Neural cell (in vitro differentiated cells): ENCODE measurements at regions not wholly inside any gene's neighbourhood (a gene's known extent, or its start where the extent isn't known, plus 50 kb on each side); places are given as distances from the start of the nearest gene placed in this dataset.

Source experiments
- EP300 ChIP-seq: fragments of 450-650 bp; conservative IDR thresholded peaks from 2 replicates; pipeline ENCODE4 v1.6.1; 2014; ENCODE audit warnings: antibody characterized with exemption, mild to moderate bottlenecking, moderate library complexity; ENCODE audit not compliant: poor library complexity, severe bottlenecking
- EZH2 ChIP-seq: fragments of 200-600, 300-800 bp; shearing (Covaris generic), sonication (generic); IDR thresholded peaks from 2 replicates; pipeline ENCODE4 v1.6.1; 2014; ENCODE audit warnings: antibody characterized with exemption, low read length, borderline replicate concordance, mild to moderate bottlenecking; ENCODE audit not compliant: insufficient read depth, poor library complexity, severe bottlenecking
- POLR2AphosphoS5 ChIP-seq: IDR thresholded peaks from 2 replicates; pipeline ENCODE4 v1.6.1; 2012
- SMC3 ChIP-seq: fragments of 450-650 bp; conservative IDR thresholded peaks from 2 replicates; pipeline ENCODE4 v1.6.1; 2014; ENCODE audit warnings: antibody characterized with exemption, mild to moderate bottlenecking, moderate library complexity; ENCODE audit not compliant: poor library complexity
- TAF1 ChIP-seq: IDR thresholded peaks from 2 replicates; pipeline ENCODE4 v1.6.1; 2012; ENCODE audit warnings: low read depth
- TF ChIP-seq, protein P1 (sequence below): fragments of 450-650 bp; IDR thresholded peaks from 2 replicates; pipeline ENCODE4 v1.5.1; 2014; ENCODE audit warnings: antibody characterized with exemption, mild to moderate bottlenecking, moderate library complexity; ENCODE audit not compliant: poor library complexity, severe bottlenecking
- TF ChIP-seq, protein P2 (sequence below): IDR thresholded peaks from 2 replicates; pipeline ENCODE4 v1.6.1; 2012; ENCODE audit warnings: borderline replicate concordance

DNA sequence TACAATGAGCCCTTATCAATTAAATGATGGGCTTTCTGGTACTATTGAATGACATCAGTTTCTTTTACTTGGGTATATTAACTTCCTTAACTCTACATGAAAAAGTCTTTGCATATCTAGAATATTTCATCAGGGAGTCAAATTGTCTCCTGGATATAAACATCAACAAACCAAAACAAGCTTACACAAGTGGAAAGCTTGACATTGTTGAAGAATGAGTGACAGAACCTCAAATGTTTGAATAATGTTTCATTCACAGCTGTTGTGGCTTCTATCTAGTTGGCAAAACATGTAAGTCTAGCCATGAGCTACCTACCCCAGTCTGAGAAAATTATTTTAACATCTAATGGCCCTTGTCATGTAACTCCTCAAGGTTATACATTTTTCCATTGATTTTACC lies 604.8 kb upstream of the ADAMTS5 start:
- TF ChIP-seq, protein P1, sequence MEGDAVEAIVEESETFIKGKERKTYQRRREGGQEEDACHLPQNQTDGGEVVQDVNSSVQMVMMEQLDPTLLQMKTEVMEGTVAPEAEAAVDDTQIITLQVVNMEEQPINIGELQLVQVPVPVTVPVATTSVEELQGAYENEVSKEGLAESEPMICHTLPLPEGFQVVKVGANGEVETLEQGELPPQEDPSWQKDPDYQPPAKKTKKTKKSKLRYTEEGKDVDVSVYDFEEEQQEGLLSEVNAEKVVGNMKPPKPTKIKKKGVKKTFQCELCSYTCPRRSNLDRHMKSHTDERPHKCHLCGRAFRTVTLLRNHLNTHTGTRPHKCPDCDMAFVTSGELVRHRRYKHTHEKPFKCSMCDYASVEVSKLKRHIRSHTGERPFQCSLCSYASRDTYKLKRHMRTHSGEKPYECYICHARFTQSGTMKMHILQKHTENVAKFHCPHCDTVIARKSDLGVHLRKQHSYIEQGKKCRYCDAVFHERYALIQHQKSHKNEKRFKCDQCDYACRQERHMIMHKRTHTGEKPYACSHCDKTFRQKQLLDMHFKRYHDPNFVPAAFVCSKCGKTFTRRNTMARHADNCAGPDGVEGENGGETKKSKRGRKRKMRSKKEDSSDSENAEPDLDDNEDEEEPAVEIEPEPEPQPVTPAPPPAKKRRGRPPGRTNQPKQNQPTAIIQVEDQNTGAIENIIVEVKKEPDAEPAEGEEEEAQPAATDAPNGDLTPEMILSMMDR, result no peak
- TF ChIP-seq EP300, result no peak
- no peak for TF ChIP-seq EZH2
- TF ChIP-seq POLR2AphosphoS5, result no peak
- no peak for TF ChIP-seq TAF1
- no peak for TF ChIP-seq SMC3
- TF ChIP-seq, protein P2, sequence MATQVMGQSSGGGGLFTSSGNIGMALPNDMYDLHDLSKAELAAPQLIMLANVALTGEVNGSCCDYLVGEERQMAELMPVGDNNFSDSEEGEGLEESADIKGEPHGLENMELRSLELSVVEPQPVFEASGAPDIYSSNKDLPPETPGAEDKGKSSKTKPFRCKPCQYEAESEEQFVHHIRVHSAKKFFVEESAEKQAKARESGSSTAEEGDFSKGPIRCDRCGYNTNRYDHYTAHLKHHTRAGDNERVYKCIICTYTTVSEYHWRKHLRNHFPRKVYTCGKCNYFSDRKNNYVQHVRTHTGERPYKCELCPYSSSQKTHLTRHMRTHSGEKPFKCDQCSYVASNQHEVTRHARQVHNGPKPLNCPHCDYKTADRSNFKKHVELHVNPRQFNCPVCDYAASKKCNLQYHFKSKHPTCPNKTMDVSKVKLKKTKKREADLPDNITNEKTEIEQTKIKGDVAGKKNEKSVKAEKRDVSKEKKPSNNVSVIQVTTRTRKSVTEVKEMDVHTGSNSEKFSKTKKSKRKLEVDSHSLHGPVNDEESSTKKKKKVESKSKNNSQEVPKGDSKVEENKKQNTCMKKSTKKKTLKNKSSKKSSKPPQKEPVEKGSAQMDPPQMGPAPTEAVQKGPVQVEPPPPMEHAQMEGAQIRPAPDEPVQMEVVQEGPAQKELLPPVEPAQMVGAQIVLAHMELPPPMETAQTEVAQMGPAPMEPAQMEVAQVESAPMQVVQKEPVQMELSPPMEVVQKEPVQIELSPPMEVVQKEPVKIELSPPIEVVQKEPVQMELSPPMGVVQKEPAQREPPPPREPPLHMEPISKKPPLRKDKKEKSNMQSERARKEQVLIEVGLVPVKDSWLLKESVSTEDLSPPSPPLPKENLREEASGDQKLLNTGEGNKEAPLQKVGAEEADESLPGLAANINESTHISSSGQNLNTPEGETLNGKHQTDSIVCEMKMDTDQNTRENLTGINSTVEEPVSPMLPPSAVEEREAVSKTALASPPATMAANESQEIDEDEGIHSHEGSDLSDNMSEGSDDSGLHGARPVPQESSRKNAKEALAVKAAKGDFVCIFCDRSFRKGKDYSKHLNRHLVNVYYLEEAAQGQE, result no peak
